ENCODE measurements at regions not wholly inside any gene's neighbourhood (a gene's known extent, or its start where the extent isn't known, plus 50 kb on each side); places are given as distances from the start of the nearest gene placed in this dataset.

DNA sequence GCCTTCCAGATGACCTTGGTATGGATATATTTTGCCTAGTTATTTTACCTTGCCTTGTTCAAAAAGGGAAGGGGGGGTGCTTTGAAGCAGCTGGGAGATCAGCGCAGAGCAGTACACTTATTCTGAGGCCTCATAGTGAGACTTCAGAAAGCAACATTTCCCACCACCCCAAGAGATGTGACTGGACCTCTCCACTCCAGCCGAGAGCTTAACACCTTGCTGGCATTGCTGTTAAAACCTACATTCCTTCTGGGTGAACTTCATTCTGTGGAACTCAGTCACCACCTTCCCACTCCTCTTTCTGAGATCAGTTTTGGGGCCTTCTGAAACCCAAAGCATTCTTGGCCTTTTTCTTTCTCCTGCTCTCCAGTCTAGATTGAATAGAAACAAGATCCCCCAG, 148.7 kb downstream of the BARHL2 start:
- Histone ChIP-seq H4K20me1 (ENCODE audit: insufficient read depth, poor library complexity, severe bottlenecking) (no peaks in the 10 kb centered on the region), H3K4me1 (ENCODE audit: insufficient read depth) (no peaks in the 10 kb centered on the region), H3K4me2 (no peak overlapping the region), H3K79me2 (no peaks in the 10 kb centered on the region), H2AFZ (no peak overlapping the region), H3K27ac (no peak overlapping the region), H3K27me3 (no peaks in the 10 kb centered on the region), H3K9me2 (replicated peaks; ENCODE audit: insufficient read depth) (no peaks in the 10 kb centered on the region), H3K36me3 (replicated peaks; ENCODE audit: insufficient read depth, low read depth) (no peaks in the 10 kb centered on the region), H3K4me3 (no peak overlapping the region), H3K9me3 (ENCODE audit: low read depth) (no peaks in the 10 kb centered on the region)
- 83% methylated on average over 2 of the region's 2 CpGs for WGBS (ENCODE audit: low lambda C conversion rate, missing lambda C conversion rate)
- DNase-seq (ENCODE audit: low spot score): no peak
- TF ChIP-seq EZH2 (IDR thresholded peaks at IDR 0.05; ENCODE audit: borderline replicate concordance): no peak
- TF ChIP-seq, protein P1, sequence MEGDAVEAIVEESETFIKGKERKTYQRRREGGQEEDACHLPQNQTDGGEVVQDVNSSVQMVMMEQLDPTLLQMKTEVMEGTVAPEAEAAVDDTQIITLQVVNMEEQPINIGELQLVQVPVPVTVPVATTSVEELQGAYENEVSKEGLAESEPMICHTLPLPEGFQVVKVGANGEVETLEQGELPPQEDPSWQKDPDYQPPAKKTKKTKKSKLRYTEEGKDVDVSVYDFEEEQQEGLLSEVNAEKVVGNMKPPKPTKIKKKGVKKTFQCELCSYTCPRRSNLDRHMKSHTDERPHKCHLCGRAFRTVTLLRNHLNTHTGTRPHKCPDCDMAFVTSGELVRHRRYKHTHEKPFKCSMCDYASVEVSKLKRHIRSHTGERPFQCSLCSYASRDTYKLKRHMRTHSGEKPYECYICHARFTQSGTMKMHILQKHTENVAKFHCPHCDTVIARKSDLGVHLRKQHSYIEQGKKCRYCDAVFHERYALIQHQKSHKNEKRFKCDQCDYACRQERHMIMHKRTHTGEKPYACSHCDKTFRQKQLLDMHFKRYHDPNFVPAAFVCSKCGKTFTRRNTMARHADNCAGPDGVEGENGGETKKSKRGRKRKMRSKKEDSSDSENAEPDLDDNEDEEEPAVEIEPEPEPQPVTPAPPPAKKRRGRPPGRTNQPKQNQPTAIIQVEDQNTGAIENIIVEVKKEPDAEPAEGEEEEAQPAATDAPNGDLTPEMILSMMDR (IDR thresholded peaks at IDR 0.05; ENCODE audit: poor library complexity): no peak
- no peak for TF ChIP-seq EZH2phosphoT487 (IDR thresholded peaks at IDR 0.05; ENCODE audit: low read depth, severe bottlenecking, unreplicated experiment)

DNA sequence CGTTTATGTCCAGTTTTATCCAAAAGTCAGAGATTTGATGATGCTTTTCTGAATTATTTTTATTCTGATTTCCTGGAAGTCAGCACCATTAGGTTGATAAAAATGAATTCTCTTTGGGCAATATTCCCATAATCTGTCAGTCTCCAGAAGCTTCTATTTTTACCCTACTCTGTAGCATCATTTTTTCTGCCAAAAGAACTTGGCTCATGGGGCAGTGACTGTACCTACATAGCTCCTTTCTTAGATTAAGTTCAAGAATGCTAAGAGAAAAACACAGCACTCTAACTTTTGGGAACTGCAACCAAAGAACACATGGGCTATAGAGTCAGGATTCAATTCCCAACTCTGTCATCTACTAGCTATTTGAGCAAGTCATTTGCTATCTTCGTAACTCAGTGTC, 152.9 kb downstream of the BARHL2 start:
- H3K27me3 ChIP-seq: no peaks in the 10 kb centered on the region
- no peak overlapping the region for H3K4me3 ChIP-seq
- H3K9me3 ChIP-seq (ENCODE audit: low read depth): no peaks in the 10 kb centered on the region
- H3K36me3 ChIP-seq (replicated peaks; ENCODE audit: insufficient read depth, low read depth): no peaks in the 10 kb centered on the region
- no peak for TF ChIP-seq EZH2phosphoT487 (IDR thresholded peaks at IDR 0.05; ENCODE audit: low read depth, severe bottlenecking, unreplicated experiment)
- TF ChIP-seq EZH2 (IDR thresholded peaks at IDR 0.05; ENCODE audit: borderline replicate concordance): no peak
- TF ChIP-seq, protein P1 (IDR thresholded peaks at IDR 0.05; ENCODE audit: poor library complexity): no peak
- H3K79me2 ChIP-seq: no peaks in the 10 kb centered on the region
- H3K4me2 ChIP-seq: no peak overlapping the region
- H3K9me2 ChIP-seq (replicated peaks; ENCODE audit: insufficient read depth): no peaks in the 10 kb centered on the region
- DNase-seq (ENCODE audit: low spot score): no peak
- H2AFZ ChIP-seq: no peak overlapping the region
- H3K4me1 ChIP-seq (ENCODE audit: insufficient read depth): no peaks in the 10 kb centered on the region
- H3K27ac ChIP-seq: no peak overlapping the region
- no peaks in the 10 kb centered on the region for H4K20me1 ChIP-seq (ENCODE audit: insufficient read depth, poor library complexity, severe bottlenecking)
- 82% methylated on average over 2 of the region's 2 CpGs for WGBS (ENCODE audit: low lambda C conversion rate, missing lambda C conversion rate)

GRCh38 chr1:90562892-90563291, 154.2 kb downstream of the BARHL2 start:
- Histone ChIP-seq H2AFZ (no peak overlapping the region), H3K36me3 (replicated peaks; ENCODE audit: insufficient read depth, low read depth) (no peaks in the 10 kb centered on the region), H3K9me2 (replicated peaks; ENCODE audit: insufficient read depth) (no peaks in the 10 kb centered on the region), H3K79me2 (no peaks in the 10 kb centered on the region), H3K27me3 (no peaks in the 10 kb centered on the region), H3K27ac (no peak overlapping the region), H4K20me1 (ENCODE audit: insufficient read depth, poor library complexity, severe bottlenecking) (no peaks in the 10 kb centered on the region), H3K4me3 (no peak overlapping the region), H3K9me3 (ENCODE audit: low read depth) (no peaks in the 10 kb centered on the region), H3K4me2 (no peak overlapping the region), H3K4me1 (ENCODE audit: insufficient read depth) (no peaks in the 10 kb centered on the region)
- TF ChIP-seq EZH2phosphoT487 (IDR thresholded peaks at IDR 0.05; ENCODE audit: low read depth, severe bottlenecking, unreplicated experiment): no peak
- TF ChIP-seq, protein P1 (IDR thresholded peaks at IDR 0.05; ENCODE audit: poor library complexity): no peak
- no peak for TF ChIP-seq EZH2 (IDR thresholded peaks at IDR 0.05; ENCODE audit: borderline replicate concordance)
- 91% methylated on average over 2 of the region's 2 CpGs for WGBS (ENCODE audit: low lambda C conversion rate, missing lambda C conversion rate)
- DNase-seq (ENCODE audit: low spot score): no peak

DNA sequence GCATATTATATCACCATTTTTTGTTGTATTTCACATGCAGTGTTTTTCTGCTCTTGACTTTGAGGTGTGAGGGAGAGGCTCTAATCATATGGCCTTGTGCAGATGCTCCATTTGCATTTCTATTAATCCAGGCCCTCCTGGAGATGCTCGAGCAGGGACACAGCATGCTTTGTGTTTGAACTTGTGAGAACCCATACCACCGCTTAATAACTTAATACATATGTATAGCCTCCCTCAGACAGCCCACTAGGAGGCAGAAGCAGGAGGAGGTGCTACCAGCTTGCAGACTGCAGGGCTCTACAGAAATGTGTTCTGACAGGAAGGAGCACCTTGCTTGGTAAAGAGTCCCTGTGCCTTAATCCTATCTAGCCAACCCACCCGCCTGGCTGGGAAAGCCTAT, 155.2 kb downstream of the BARHL2 start:
- Histone ChIP-seq H3K9me3 (ENCODE audit: low read depth) (no peaks in the 10 kb centered on the region), H3K4me2 (no peak overlapping the region), H3K36me3 (replicated peaks; ENCODE audit: insufficient read depth, low read depth) (no peaks in the 10 kb centered on the region), H3K27me3 (no peaks in the 10 kb centered on the region), H4K20me1 (ENCODE audit: insufficient read depth, poor library complexity, severe bottlenecking) (no peaks in the 10 kb centered on the region), H3K79me2 (no peaks in the 10 kb centered on the region), H2AFZ (no peak overlapping the region), H3K4me3 (no peak overlapping the region), H3K9me2 (replicated peaks; ENCODE audit: insufficient read depth) (no peaks in the 10 kb centered on the region), H3K27ac (no peak overlapping the region), H3K4me1 (ENCODE audit: insufficient read depth) (no peaks in the 10 kb centered on the region)
- TF ChIP-seq EZH2 (IDR thresholded peaks at IDR 0.05; ENCODE audit: borderline replicate concordance) (no peak), EZH2phosphoT487 (IDR thresholded peaks at IDR 0.05; ENCODE audit: low read depth, severe bottlenecking, unreplicated experiment) (no peak)
- TF ChIP-seq, protein P1 (IDR thresholded peaks at IDR 0.05; ENCODE audit: poor library complexity): no peak
- DNase-seq (ENCODE audit: low spot score): no peak
- 33% methylated on average over 3 of the region's 3 CpGs for WGBS (ENCODE audit: low lambda C conversion rate, missing lambda C conversion rate)
